RWPE1 (cell line): ENCODE measurements at regions not wholly inside any gene's neighbourhood (a gene's known extent, or its start where the extent isn't known, plus 50 kb on each side); places are given as distances from the start of the nearest gene placed in this dataset.
"Not testable (repeated sequence)": the region's sequence is repeated elsewhere in the genome, so short reads cannot be mapped to it uniquely, and the experiment has no call there.

Experiments
- CTCF ChIA-PET: fragments of 350-600 bp; sonication (Branson Sonifier 250); formaldehyde crosslinking; extraction: SDS; loops from one replicate; lab custom pipeline; 2021; lab: Yijun Ruan, JAX
- POLR2A ChIA-PET: fragments of 400-600 bp; formaldehyde crosslinking; extraction: SDS; loops from one replicate; lab custom pipeline; 2020; ENCODE audit warnings: antibody characterized with exemption; ENCODE audit not compliant: low non-redundant PET; lab: Yijun Ruan, JAX
- DNase-seq: peaks from one replicate; pipeline ENCODE4 v3.0.0; 2012; ENCODE audit warnings: low spot score
- H3K27ac ChIP-seq: fragments of 450-650 bp; 2 replicates; pipeline ENCODE4 v1.5.1; 2017
- TF ChIP-seq, protein P1 (sequence below): fragments of 450-650 bp; conservative IDR thresholded peaks from 2 replicates; pipeline ENCODE4 v1.5.1; 2017; ENCODE audit warnings: low read depth, mild to moderate bottlenecking

DNA sequence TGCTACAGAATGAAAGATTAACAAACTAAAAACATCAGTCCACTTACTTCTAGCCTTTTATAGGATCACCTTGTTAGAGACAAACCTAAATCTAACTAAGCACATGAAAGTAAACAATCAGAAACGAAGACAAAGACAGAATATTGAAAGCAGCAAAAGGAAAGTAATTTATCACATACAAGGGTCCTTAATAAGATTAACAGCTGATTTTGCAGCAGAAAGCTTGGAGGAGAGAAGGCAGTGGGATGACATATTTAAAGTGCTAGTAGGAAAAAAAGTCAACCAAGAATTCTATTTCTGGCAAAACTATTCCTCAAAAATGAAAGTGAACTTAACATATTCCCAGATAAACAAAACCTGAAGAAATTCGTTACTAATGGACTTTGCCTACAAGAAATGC is 286.4 kb downstream of the RWDD3 start:
- no peak overlapping the region for H3K27ac ChIP-seq
- CTCF ChIA-PET, result no interaction called here
- POLR2A ChIA-PET, result no interaction called here
- TF ChIP-seq, protein P1, sequence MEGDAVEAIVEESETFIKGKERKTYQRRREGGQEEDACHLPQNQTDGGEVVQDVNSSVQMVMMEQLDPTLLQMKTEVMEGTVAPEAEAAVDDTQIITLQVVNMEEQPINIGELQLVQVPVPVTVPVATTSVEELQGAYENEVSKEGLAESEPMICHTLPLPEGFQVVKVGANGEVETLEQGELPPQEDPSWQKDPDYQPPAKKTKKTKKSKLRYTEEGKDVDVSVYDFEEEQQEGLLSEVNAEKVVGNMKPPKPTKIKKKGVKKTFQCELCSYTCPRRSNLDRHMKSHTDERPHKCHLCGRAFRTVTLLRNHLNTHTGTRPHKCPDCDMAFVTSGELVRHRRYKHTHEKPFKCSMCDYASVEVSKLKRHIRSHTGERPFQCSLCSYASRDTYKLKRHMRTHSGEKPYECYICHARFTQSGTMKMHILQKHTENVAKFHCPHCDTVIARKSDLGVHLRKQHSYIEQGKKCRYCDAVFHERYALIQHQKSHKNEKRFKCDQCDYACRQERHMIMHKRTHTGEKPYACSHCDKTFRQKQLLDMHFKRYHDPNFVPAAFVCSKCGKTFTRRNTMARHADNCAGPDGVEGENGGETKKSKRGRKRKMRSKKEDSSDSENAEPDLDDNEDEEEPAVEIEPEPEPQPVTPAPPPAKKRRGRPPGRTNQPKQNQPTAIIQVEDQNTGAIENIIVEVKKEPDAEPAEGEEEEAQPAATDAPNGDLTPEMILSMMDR, result no peak
- no peak for DNase-seq

DNA sequence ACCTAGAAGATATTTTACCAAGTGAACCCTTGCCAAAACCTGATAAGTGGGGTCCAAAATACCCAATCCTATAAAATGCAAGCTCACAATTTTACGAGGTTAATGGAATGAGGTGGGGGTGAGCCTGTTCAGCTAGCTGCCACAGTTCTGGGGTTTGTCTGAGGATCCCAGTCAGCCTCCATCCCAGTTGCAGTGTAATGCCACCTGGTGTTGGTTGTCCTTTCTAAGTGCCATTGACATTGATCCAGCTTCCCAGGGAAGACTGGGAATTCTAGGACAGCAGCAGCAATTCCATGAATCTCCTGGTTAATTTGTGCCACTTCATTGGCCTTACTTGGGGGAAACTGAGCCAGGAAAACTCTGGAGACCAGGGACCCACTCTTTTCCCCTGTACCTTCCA is 298.3 kb downstream of the RWDD3 start:
- DNase-seq, result no peak
- POLR2A ChIA-PET, result no interaction called here
- CTCF ChIA-PET, result interaction anchor here (0.6 kb wide), 1 partner anchor 1534 kb away, joined by 4 read pairs; no protein-coding TSS in a partner anchor
- TF ChIP-seq, protein P1, result no peak
- H3K27ac ChIP-seq, result no peak overlapping the region

DNA sequence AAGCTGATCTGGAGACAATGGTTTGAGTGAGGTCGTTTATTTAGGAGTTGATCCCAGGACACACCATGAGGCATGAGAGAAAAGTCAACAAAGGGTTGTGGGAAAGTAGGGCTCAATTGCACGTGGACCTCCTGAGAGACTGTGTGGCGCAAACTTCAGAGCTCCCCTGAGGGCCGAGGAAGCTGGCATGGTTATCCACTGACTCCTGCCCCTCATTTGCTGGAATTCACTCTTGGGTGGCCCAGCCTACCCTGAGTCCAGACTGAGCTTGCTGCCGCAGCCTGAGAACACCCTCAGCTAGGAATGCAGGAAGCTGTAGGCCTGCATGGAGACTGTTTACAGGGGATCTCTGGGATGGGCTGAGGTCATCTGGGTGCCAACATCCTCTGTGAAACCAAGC is 301.0 kb downstream of the RWDD3 start:
- CTCF ChIA-PET, result no interaction called here
- TF ChIP-seq, protein P1, result no peak
- no peak for DNase-seq
- POLR2A ChIA-PET, result no interaction called here
- no peak overlapping the region for H3K27ac ChIP-seq

DNA sequence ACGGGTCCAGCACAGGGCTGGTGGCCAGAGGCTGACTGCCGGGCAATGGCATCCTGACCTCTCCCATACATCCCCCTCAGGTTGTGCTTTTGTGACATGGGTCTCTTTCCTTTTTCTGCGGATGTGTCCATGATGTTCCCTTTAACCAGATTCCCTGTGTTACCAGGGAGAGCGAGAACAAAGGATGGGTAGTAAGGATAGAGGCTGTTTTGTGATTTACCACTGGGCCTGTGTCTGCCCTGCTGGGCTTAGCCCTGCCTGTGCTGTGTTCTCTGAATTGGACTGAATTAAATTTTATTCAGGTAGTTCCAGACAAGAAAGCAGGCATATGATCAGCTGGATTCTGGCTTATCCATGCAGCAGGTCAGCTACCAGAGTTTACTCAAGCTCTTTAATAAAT is 301.6 kb downstream of the RWDD3 start:
- DNase-seq, result no peak
- H3K27ac ChIP-seq, result no peak overlapping the region
- CTCF ChIA-PET, result no interaction called here
- TF ChIP-seq, protein P1, result no peak
- POLR2A ChIA-PET, result no interaction called here

DNA sequence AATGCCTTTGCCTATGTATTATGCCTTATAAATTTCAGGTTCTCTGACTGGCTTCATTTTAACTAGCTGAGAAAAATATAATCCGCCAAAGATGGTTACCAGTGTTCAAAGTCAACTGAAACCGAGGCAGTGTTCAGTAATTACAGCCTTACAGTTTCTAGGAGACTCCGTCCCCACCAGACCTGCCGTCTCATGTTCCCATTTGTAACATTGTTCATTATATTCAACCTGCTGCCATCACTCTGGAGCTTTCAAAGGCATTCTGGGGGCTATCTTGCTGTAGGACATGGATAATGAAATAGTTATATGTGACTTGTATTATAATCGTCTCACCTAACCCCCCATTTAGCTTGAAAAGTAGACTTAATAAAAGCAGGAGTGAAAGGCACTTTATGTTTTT is 302.5 kb downstream of the RWDD3 start:
- no peak for DNase-seq
- ChIA-PET POLR2A (no interaction called here), CTCF (no interaction called here)
- TF ChIP-seq, protein P1, result no peak
- H3K27ac ChIP-seq, result no peak overlapping the region

DNA sequence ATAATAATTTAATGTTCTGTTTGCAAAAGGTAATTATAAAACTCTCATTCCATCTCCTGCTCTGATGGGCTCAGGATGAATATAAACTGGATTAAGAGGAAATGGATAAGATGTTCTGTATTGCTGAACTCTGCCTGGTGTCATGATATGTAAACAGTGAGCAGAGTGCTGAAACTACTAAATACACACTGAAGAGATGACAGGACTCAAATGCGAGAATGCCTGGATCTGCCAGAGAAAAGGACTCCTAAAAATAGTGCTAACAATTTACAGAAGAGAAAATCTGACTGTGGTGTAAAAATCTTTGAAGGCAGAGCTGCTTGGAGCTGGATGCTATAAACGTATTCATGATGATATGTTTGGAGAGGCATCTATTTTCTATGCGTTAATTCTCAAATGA is 303.2 kb downstream of the RWDD3 start:
- CTCF ChIA-PET, result interaction anchor here (0.8 kb wide), 1 partner anchor 20 kb away, joined by 4 read pairs; no protein-coding TSS in a partner anchor
- TF ChIP-seq, protein P1, result no peak
- POLR2A ChIA-PET, result no interaction called here

DNA sequence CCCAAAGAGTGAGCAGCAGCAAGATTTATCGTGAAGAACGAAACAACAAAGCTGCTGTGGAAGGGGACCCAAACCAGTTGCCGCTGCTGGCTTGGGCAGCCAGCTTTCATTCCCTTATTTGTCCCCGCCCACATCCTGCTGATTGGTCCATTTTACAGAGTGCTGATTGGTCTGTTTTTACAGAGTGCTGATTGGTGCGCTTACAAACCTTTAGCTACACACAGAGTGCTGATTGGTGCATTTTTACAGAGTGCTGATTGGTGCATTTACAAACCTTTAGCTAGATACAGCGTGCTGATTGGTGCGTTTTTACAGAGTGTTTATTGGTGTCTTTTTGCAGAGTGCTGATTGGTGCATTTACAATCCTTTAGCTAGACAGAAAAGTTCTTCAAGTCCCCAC is 304.2 kb downstream of the RWDD3 start:
- H3K27ac ChIP-seq, CTCF ChIA-PET, POLR2A ChIA-PET, DNase-seq: not testable (repeated sequence)

More for the DNA sequence above, 303.2 kb downstream of the RWDD3 start:
- no peak for DNase-seq
- no peak overlapping the region for H3K27ac ChIP-seq
